ENCODE measurements at regions not wholly inside any gene's neighbourhood (a gene's known extent, or its start where the extent isn't known, plus 50 kb on each side); places are given as distances from the start of the nearest gene placed in this dataset.

DNA sequence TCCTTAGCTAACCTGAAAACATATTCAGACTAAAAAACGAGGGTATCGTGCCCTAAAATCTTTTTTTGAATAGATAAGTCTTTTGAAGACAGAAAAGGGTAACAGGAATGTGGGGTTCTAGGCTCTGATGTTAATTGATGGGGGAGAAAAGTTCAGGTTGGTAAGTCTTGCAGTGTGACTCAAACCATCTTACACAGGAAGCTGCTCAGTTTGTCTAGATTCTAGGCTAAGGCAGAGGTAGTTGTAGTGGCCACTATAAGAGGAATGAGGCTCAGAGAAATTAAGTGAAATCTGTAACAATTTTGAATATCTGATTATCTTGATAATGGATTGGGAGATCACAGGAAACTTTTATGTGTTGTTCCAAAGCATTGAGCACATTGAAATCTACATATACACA is 267.9 kb downstream of the PDCD6IP start (continued):
- TF ChIP-seq, protein P1, sequence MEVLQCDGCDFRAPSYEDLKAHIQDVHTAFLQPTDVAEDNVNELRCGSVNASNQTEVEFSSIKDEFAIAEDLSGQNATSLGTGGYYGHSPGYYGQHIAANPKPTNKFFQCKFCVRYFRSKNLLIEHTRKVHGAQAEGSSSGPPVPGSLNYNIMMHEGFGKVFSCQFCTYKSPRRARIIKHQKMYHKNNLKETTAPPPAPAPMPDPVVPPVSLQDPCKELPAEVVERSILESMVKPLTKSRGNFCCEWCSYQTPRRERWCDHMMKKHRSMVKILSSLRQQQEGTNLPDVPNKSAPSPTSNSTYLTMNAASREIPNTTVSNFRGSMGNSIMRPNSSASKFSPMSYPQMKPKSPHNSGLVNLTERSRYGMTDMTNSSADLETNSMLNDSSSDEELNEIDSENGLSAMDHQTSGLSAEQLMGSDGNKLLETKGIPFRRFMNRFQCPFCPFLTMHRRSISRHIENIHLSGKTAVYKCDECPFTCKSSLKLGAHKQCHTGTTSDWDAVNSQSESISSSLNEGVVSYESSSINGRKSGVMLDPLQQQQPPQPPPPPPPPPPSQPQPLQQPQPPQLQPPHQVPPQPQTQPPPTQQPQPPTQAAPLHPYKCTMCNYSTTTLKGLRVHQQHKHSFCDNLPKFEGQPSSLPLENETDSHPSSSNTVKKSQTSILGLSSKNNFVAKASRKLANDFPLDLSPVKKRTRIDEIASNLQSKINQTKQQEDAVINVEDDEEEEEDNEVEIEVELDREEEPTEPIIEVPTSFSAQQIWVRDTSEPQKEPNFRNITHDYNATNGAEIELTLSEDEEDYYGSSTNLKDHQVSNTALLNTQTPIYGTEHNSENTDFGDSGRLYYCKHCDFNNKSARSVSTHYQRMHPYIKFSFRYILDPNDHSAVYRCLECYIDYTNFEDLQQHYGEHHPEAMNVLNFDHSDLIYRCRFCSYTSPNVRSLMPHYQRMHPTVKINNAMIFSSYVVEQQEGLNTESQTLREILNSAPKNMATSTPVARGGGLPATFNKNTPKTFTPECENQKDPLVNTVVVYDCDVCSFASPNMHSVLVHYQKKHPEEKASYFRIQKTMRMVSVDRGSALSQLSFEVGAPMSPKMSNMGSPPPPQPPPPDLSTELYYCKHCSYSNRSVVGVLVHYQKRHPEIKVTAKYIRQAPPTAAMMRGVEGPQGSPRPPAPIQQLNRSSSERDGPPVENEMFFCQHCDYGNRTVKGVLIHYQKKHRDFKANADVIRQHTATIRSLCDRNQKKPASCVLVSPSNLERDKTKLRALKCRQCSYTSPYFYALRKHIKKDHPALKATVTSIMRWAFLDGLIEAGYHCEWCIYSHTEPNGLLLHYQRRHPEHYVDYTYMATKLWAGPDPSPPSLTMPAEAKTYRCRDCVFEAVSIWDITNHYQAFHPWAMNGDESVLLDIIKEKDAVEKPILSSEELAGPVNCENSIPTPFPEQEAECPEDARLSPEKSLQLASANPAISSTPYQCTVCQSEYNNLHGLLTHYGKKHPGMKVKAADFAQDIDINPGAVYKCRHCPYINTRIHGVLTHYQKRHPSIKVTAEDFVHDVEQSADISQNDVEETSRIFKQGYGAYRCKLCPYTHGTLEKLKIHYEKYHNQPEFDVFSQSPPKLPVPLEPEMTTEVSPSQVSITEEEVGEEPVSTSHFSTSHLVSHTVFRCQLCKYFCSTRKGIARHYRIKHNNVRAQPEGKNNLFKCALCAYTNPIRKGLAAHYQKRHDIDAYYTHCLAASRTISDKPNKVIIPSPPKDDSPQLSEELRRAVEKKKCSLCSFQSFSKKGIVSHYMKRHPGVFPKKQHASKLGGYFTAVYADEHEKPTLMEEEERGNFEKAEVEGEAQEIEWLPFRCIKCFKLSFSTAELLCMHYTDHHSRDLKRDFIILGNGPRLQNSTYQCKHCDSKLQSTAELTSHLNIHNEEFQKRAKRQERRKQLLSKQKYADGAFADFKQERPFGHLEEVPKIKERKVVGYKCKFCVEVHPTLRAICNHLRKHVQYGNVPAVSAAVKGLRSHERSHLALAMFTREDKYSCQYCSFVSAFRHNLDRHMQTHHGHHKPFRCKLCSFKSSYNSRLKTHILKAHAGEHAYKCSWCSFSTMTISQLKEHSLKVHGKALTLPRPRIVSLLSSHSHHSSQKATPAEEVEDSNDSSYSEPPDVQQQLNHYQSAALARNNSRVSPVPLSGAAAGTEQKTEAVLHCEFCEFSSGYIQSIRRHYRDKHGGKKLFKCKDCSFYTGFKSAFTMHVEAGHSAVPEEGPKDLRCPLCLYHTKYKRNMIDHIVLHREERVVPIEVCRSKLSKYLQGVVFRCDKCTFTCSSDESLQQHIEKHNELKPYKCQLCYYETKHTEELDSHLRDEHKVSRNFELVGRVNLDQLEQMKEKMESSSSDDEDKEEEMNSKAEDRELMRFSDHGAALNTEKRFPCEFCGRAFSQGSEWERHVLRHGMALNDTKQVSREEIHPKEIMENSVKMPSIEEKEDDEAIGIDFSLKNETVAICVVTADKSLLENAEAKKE (CRISPR knock-in tag; IDR thresholded peaks at IDR 0.05), result no peak

DNA sequence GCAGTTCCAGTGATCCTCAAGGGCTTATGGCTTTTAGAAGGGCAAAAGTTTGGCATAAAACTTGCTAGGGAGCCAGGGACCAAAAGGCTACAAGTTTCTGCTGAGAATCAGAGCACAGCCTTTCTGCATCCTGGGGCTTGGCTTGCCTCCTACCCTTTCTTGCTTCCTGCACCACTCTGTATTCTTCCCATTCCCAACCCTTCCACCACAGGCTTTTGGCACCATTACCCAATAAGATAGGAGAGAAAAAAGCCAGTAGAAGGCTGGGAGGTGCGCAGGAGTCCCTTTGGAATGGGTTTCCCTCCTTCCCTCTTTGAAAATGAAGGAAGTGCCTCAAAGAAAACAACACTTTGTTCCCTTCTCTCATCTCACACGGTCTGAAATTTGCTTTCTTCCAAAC is 268.6 kb downstream of the PDCD6IP start:
- H3K36me3 ChIP-seq (ENCODE audit: insufficient read depth), result no peaks in the 10 kb centered on the region
- DNase-seq (ENCODE audit: low spot score), result no peak
- Mint-ChIP-seq H3K27ac (no peak overlapping the region), H3K27me3 (ENCODE audit: insufficient read depth, low read depth, poor library complexity) (no peaks in the 10 kb centered on the region), H3K36me3 (ENCODE audit: low read depth) (no peaks in the 10 kb centered on the region), H3K4me1 (peaks cover 7% of the 10 kb centered on the region), H3K4me3 (no peak overlapping the region), H3K9me3 (no peaks in the 10 kb centered on the region; the same call in 2 of the 3 replicates)
- no peak overlapping the region for H3K4me3 ChIP-seq
- H3K27me3 ChIP-seq (ENCODE audit: insufficient read depth), result no peaks in the 10 kb centered on the region
- H3K27ac ChIP-seq (ENCODE audit: low read depth), result no peak overlapping the region
- no peaks in the 10 kb centered on the region for H3K79me2 ChIP-seq (replicated peaks; ENCODE audit: insufficient read depth)
- ATAC-seq, result peak; percentile 35; the same call in 1 of the 3 replicates
- no peaks in the 10 kb centered on the region for H3K4me1 ChIP-seq (ENCODE audit: insufficient read depth)
- no peak overlapping the region for H3K4me2 ChIP-seq
- H3K9me2 ChIP-seq (ENCODE audit: insufficient read depth), result 0 out of 2 replicates have a peak, but pooled peaks cover 7% of the 10 kb centered on the region
- no peaks in the 10 kb centered on the region for H4K20me1 ChIP-seq (replicated peaks; ENCODE audit: insufficient read depth)
- H2AFZ ChIP-seq, result peak overlapping the region; percentile 72
- no peaks in the 10 kb centered on the region for H3F3A ChIP-seq (replicated peaks; ENCODE audit: low read depth)
- TF ChIP-seq NANOG (IDR thresholded peaks at IDR 0.05; ENCODE audit: borderline replicate concordance) (no peak), STAT1 (IDR thresholded peaks at IDR 0.05; ENCODE audit: unreplicated experiment) (no peak), EZH2 (IDR thresholded peaks at IDR 0.05; ENCODE audit: low read depth, unreplicated experiment) (no peak), CREB1 (CRISPR knock-in tag; IDR thresholded peaks at IDR 0.05; ENCODE audit: low read depth) (no peak), ZNF331 (CRISPR knock-in tag; IDR thresholded peaks at IDR 0.05; ENCODE audit: low read depth) (no peak), POLR2AphosphoS5 (IDR thresholded peaks at IDR 0.05; ENCODE audit: low read depth) (no peak)
- TF ChIP-seq, protein P2, sequence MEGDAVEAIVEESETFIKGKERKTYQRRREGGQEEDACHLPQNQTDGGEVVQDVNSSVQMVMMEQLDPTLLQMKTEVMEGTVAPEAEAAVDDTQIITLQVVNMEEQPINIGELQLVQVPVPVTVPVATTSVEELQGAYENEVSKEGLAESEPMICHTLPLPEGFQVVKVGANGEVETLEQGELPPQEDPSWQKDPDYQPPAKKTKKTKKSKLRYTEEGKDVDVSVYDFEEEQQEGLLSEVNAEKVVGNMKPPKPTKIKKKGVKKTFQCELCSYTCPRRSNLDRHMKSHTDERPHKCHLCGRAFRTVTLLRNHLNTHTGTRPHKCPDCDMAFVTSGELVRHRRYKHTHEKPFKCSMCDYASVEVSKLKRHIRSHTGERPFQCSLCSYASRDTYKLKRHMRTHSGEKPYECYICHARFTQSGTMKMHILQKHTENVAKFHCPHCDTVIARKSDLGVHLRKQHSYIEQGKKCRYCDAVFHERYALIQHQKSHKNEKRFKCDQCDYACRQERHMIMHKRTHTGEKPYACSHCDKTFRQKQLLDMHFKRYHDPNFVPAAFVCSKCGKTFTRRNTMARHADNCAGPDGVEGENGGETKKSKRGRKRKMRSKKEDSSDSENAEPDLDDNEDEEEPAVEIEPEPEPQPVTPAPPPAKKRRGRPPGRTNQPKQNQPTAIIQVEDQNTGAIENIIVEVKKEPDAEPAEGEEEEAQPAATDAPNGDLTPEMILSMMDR (conservative IDR thresholded peaks at IDR 0.05; ENCODE audit: low read depth in 2 of 2), result no peak
- TF ChIP-seq, protein P1 (CRISPR knock-in tag; IDR thresholded peaks at IDR 0.05), result no peak

Measured in GM23338 (cell line).